GM12874 (cell line): ENCODE measurements at regions not wholly inside any gene's neighbourhood (a gene's known extent, or its start where the extent isn't known, plus 50 kb on each side); places are given as distances from the start of the nearest gene placed in this dataset.

Experiments used
- TF ChIP-seq, protein P1 (sequence below): IDR thresholded peaks from 2 replicates; pipeline ENCODE4 v1.5.1; 2011; ENCODE audit warnings: low read depth, mild to moderate bottlenecking, control low read depth, low read length, moderate library complexity; ENCODE audit not compliant: insufficient read depth

- TF ChIP-seq, protein P1, sequence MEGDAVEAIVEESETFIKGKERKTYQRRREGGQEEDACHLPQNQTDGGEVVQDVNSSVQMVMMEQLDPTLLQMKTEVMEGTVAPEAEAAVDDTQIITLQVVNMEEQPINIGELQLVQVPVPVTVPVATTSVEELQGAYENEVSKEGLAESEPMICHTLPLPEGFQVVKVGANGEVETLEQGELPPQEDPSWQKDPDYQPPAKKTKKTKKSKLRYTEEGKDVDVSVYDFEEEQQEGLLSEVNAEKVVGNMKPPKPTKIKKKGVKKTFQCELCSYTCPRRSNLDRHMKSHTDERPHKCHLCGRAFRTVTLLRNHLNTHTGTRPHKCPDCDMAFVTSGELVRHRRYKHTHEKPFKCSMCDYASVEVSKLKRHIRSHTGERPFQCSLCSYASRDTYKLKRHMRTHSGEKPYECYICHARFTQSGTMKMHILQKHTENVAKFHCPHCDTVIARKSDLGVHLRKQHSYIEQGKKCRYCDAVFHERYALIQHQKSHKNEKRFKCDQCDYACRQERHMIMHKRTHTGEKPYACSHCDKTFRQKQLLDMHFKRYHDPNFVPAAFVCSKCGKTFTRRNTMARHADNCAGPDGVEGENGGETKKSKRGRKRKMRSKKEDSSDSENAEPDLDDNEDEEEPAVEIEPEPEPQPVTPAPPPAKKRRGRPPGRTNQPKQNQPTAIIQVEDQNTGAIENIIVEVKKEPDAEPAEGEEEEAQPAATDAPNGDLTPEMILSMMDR, result no peak
Measured at GRCh38 chr5:159779481-159779880, 136.8 kb upstream of the ADRA1B start.

DNA sequence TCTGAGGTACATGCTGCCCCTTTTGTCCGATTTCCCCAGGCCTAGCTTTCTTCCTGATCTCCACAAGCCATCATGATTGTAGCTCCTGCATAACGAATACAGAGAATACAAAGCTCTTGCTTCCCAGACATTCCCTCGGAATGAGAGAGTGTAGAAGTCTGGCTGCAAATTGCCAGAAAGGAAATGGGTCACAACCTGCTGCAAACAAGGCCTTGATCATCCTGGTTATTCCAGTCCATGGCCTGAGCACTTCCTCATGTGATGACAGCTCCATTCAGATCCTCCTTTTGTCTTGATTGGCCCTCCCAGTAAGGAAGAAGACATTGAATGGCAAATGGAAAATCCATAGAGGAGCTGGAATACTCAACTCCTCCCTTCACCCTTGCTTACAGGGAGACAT is 136.0 kb upstream of the ADRA1B start:
- TF ChIP-seq, protein P1, result no peak

GRCh38 chr5:159781626-159782157 is 134.6 kb upstream of the ADRA1B start:
- TF ChIP-seq, protein P1, result no peak

DNA sequence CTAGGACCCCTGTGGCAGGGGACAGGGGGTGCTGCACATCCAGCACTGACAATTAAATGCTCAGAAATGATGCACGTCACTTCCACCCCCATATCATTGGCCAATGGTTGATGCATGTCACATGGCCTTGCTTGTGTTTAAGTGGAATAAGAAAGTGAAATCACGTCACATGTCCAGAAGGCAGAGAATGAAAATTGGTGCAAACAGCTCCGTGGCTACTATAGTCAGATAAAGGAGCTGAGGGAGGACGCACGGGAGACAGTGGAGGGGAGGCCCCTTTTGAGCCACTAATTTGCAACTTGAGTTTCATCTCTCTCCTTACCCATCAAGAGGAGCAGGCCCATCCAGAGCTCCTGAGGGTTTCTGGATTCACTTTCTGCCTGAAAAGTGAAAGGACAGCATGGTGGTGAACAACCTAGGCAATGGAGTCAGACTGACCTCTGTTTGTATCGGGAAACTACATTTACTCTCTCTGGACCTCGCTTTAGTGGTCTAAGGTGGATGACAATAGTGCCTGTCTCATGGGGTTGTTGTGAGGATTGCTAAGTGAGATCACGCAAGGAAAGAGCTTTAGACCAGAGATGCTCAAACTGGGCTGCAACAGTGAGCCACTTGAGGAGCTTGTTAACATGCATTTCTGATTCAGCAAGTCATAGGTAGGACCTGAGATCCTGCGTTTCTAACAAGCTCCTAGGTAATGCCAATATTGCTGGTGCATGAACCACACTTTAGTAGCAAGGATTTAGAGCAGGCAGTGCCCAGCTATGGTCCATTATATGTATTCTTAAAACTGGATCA is 133.9 kb upstream of the ADRA1B start:
- TF ChIP-seq, protein P1, result no peak

DNA sequence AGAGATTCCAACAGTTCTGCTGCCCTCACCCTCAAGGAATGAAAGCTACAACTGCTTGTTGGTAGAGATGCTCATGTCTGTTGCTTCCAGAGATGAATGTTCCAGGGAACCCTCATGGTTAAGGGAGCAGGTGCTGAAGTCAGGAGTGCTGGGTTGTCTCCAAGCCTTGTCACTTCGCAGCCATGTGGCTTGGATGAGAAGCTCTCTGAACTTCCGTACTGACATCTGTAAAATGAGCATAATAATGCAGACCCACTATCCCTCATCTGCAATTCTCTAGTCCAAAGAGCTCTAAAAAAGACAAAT is 133.3 kb upstream of the ADRA1B start:
- TF ChIP-seq, protein P1, result no peak

GRCh38 chr5:159783726-159784247 is 132.5 kb upstream of the ADRA1B start:
- TF ChIP-seq, protein P1, result no peak

DNA sequence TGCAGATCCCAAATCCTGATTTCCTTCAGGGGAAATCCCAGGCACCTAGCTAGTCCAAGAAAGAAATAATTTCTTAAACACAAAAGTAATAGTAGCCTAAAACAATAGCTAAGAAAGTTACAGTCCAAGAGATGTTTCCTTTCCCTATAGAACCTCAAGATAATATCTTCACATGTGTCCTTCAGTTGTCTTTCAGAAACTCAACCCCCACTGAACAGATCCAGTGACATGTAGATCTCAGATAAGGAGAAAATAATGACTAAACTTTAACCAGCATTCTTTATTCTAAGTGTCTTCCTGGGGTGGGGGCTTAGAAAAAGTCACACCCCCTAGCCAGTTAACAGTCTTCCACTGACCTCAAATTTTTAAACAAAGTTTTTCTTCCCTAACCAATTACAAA is 131.3 kb upstream of the ADRA1B start:
- TF ChIP-seq, protein P1, result no peak
